Cardiac fibroblast (primary cell): ENCODE measurements at regions not wholly inside any gene's neighbourhood (a gene's known extent, or its start where the extent isn't known, plus 50 kb on each side); places are given as distances from the start of the nearest gene placed in this dataset.

Experiments
- DNase-seq, 2 donors: peaks; one replicate each; pipeline versions ENCODE4 v3.0.0 to v3.0.0-alpha.2; 2010; ENCODE audit warnings: low read depth in 2 of 2
- H3K4me3 ChIP-seq, 2 donors: replicated peaks in 1 of 2; 1 replicate in 1 of 2; 2 replicates in 1 of 2; pipeline ENCODE4 v1.5.1; 2011; ENCODE audit warnings: low read depth in 2 of 2, low read length in 2 of 2, mild to moderate bottlenecking in 2 of 2, moderate library complexity in 1 of 2
- CTCF ChIP-seq: IDR thresholded peaks from one replicate; pipeline ENCODE4 v1.5.1; 2011; ENCODE audit warnings: low read depth, mild to moderate bottlenecking, low read length, inconsistent platforms

- no peak overlapping the region for H3K4me3 ChIP-seq
- no peak for DNase-seq
- TF ChIP-seq CTCF, result no peak
Measured at GRCh38 chr1:209100460-209100859, 483.1 kb upstream of the CAMK1G start.

DNA sequence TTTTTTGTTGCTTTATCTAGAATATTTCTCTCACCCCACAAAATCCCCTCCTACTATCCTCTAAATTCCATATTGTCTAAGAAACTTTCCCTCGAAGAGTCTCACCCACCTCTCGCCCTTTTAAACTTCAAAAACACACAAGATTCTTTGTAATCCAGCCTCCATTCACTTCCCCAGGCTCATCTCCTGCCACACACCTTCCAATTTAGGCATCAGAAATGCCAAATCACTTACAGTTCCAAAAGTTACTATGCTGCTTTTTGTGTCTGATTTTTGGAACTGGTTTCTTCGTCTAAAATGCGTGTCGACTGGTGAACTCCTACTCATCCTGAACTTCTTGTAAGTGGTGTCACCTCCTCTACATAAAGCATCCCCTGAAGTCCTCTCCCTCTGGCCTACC, 482.4 kb upstream of the CAMK1G start:
- TF ChIP-seq CTCF, result no peak
- DNase-seq, result no peak
- no peak overlapping the region for H3K4me3 ChIP-seq

GRCh38 chr1:209102120-209102519, 481.4 kb upstream of the CAMK1G start:
- TF ChIP-seq CTCF, result no peak
- no peak for DNase-seq
- H3K4me3 ChIP-seq, result no peak overlapping the region

DNA sequence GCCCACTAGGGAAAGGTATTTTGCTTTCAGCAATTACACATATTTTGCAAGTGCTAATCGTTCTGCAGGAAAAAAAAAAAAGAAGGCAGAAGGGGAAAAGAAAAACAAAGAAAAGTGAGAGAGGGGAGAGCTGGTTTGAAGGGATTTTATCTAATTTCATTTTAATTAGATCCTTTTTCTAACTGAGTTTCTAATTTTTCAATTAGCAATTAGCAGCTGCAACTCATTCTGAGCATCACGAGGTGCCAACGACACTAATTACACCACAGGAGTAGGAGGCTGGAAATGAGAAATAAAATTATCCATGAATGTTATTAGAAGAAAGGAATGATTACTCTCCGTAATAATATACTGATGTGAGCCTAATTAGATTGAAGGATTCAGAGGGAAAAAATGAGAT, 481.0 kb upstream of the CAMK1G start:
- DNase-seq, result no peak
- no peak overlapping the region for H3K4me3 ChIP-seq
- no peak for TF ChIP-seq CTCF

DNA sequence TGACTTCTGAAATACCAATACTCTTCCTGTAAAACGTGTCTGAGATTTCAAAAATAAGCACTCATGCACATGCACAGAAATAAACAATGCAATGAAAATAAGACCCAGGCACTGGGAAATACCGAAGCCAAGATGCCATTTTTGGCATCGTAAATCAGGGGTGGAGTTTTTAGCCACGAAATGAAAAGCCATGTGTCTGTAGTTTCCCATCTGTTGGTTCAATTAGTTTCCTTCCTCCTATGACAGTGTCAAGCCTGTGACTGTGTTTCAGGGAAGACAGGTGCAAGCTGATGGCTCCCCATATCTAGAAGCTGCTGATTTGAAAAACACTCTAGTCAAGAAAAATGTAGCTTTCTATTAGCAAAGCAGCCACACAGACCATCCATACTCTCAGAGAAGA, 480.4 kb upstream of the CAMK1G start:
- no peak overlapping the region for H3K4me3 ChIP-seq
- TF ChIP-seq CTCF, result no peak
- DNase-seq, result no peak

- no peak for DNase-seq
- H3K4me3 ChIP-seq, result no peak overlapping the region
- TF ChIP-seq CTCF, result no peak
Measured at GRCh38 chr1:209104646-209105045, 478.9 kb upstream of the CAMK1G start.

DNA sequence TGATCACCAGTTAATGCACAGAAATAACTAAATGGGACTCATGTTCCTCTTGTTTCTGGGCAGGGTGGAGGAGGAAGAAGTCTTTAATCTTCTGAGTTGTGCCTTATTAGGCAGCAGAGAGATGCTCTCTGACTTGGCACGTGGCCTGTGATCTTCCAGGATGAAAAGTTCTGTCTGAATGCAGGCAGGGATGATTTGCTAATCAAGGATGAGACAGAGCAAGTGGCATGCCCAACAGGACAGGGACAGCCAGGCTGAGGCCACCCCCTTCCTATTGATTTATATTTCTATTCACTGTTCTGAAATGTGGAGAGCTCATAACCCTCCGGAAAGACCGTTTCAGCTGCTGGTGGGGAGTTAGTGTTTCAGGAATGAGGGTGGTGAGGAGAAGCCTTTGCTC, 477.8 kb upstream of the CAMK1G start:
- TF ChIP-seq CTCF, result no peak
- no peak for DNase-seq
- no peak overlapping the region for H3K4me3 ChIP-seq
